ENCODE measurements at regions not wholly inside any gene's neighbourhood (a gene's known extent, or its start where the extent isn't known, plus 50 kb on each side); places are given as distances from the start of the nearest gene placed in this dataset.

- no peak overlapping the region for H3K27ac ChIP-seq
- TF ChIP-seq CTCF (conservative IDR thresholded peaks at IDR 0.05) (no peak), ZFX (IDR thresholded peaks at IDR 0.05) (no peak)
Observed at GRCh38 chr18:42437646-42438045, 482.6 kb downstream of the PIK3C3 start.

GRCh38 chr18:42442656-42443055 lies 487.6 kb downstream of the PIK3C3 start:
- H3K27ac ChIP-seq = no peak overlapping the region
- TF ChIP-seq CTCF (conservative IDR thresholded peaks at IDR 0.05) (no peak), ZFX (IDR thresholded peaks at IDR 0.05) (no peak)

- TF ChIP-seq ZFX (IDR thresholded peaks at IDR 0.05) = no peak
- TF ChIP-seq CTCF (conservative IDR thresholded peaks at IDR 0.05) = no peak
- no peak overlapping the region for H3K27ac ChIP-seq
Observed at GRCh38 chr18:42444349-42444748, 489.3 kb downstream of the PIK3C3 start.

GRCh38 chr18:42445359-42445758 lies 490.3 kb downstream of the PIK3C3 start:
- TF ChIP-seq ZFX (IDR thresholded peaks at IDR 0.05) = no peak
- TF ChIP-seq CTCF (conservative IDR thresholded peaks at IDR 0.05) = no peak
- H3K27ac ChIP-seq = no peak overlapping the region

GRCh38 chr18:42446195-42446594 lies 491.2 kb downstream of the PIK3C3 start:
- TF ChIP-seq CTCF (conservative IDR thresholded peaks at IDR 0.05) (no peak), ZFX (IDR thresholded peaks at IDR 0.05) (no peak)
- H3K27ac ChIP-seq = no peak overlapping the region

GRCh38 chr18:42447688-42448087 lies 492.7 kb downstream of the PIK3C3 start:
- TF ChIP-seq CTCF (conservative IDR thresholded peaks at IDR 0.05) = no peak
- TF ChIP-seq ZFX (IDR thresholded peaks at IDR 0.05) = no peak
- no peak overlapping the region for H3K27ac ChIP-seq

- TF ChIP-seq ZFX (IDR thresholded peaks at IDR 0.05) (no peak), CTCF (conservative IDR thresholded peaks at IDR 0.05) (no peak)
- no peak overlapping the region for H3K27ac ChIP-seq
Observed at GRCh38 chr18:42458226-42458625, 503.2 kb downstream of the PIK3C3 start.

All from C4-2B (cell line).